Upper lobe of right lung (tissue), 1 donor: ENCODE measurements at regions not wholly inside any gene's neighbourhood (a gene's known extent, or its start where the extent isn't known, plus 50 kb on each side); places are given as distances from the start of the nearest gene placed in this dataset.

Source experiments
- ATAC-seq: fragments of 200-7000 bp; cut with Tn5 transposase; one replicate; pipeline ENCODE4 v1.9.1; 2020; ENCODE audit warnings: mild to moderate bottlenecking, moderate library complexity
- DNase-seq: peaks from one replicate; pipeline ENCODE4 v3.0.0-alpha.2; 2020
- H3K27ac ChIP-seq: fragments of 200-600 bp; one replicate; pipeline ENCODE4 v1.8.0; 2022
- H3K27me3 ChIP-seq: fragments of 200-600 bp; one replicate; pipeline ENCODE4 v1.8.0; 2022; ENCODE audit warnings: mild to moderate bottlenecking
- H3K36me3 ChIP-seq: fragments of 200-600 bp; one replicate; pipeline ENCODE4 v1.8.0; 2022
- H3K4me1 ChIP-seq: fragments of 200-600 bp; one replicate; pipeline ENCODE4 v1.8.0; 2022
- H3K4me3 ChIP-seq: fragments of 200-600 bp; one replicate; pipeline ENCODE4 v1.8.0; 2022; ENCODE audit warnings: mild to moderate bottlenecking
- H3K9me3 ChIP-seq: fragments of 200-600 bp; one replicate; pipeline ENCODE4 v1.8.0; 2022
- CTCF ChIP-seq: fragments of 200-600 bp; IDR thresholded peaks from one replicate; pipeline ENCODE4 v1.8.0; 2022; ENCODE audit warnings: antibody characterized with exemption
- intact Hi-C: fragments of 100-400 bp; cut with DNase I; formaldehyde crosslinking; loops from one replicate; pipeline ENCODE4 v1.11.0; 2022
- donor health status: DM: no; HTN: yes; CAD: no; lungs with severe emphysema.

GRCh38 chr2:13015532-13016320 is 299.0 kb downstream of the TRIB2 start:
- H3K27me3 ChIP-seq: peaks cover 23% of the 10 kb centered on the region
- no peak for DNase-seq
- ATAC-seq: no peak
- no peaks in the 10 kb centered on the region for H3K4me1 ChIP-seq
- no peaks in the 10 kb centered on the region for H3K9me3 ChIP-seq
- H3K4me3 ChIP-seq: no peak overlapping the region
- H3K27ac ChIP-seq: no peak overlapping the region
- TF ChIP-seq CTCF: no peak
- no peaks in the 10 kb centered on the region for H3K36me3 ChIP-seq
- intact Hi-C loops: no loop called here

GRCh38 chr2:13018490-13018889 is 301.8 kb downstream of the TRIB2 start:
- no peaks in the 10 kb centered on the region for H3K9me3 ChIP-seq
- H3K4me1 ChIP-seq: no peaks in the 10 kb centered on the region
- H3K27me3 ChIP-seq: peaks cover 23% of the 10 kb centered on the region
- ATAC-seq (no peak), DNase-seq (no peak)
- TF ChIP-seq CTCF: no peak
- no peaks in the 10 kb centered on the region for H3K36me3 ChIP-seq
- intact Hi-C loops: no loop called here
- no peak overlapping the region for H3K27ac ChIP-seq
- H3K4me3 ChIP-seq: no peak overlapping the region

GRCh38 chr2:13019781-13020180 is 303.0 kb downstream of the TRIB2 start:
- peaks cover 11% of the 10 kb centered on the region for H3K27me3 ChIP-seq
- ATAC-seq (no peak), DNase-seq (no peak)
- no peak for TF ChIP-seq CTCF
- no peak overlapping the region for H3K27ac ChIP-seq
- intact Hi-C loops: no loop called here
- H3K4me1 ChIP-seq: no peaks in the 10 kb centered on the region
- no peak overlapping the region for H3K4me3 ChIP-seq
- H3K9me3 ChIP-seq: no peaks in the 10 kb centered on the region
- H3K36me3 ChIP-seq: no peaks in the 10 kb centered on the region

- ATAC-seq: no peak
- TF ChIP-seq CTCF: no peak
- Histone ChIP-seq H3K4me3 (no peak overlapping the region), H3K9me3 (no peaks in the 10 kb centered on the region), H3K36me3 (no peaks in the 10 kb centered on the region), H3K27ac (no peak overlapping the region), H3K4me1 (no peaks in the 10 kb centered on the region), H3K27me3 (peaks cover 11% of the 10 kb centered on the region)
- intact Hi-C loops: no loop called here
- DNase-seq: no peak
Observed at GRCh38 chr2:13020469-13020868, 303.7 kb downstream of the TRIB2 start.

- no peak overlapping the region for H3K27ac ChIP-seq
- intact Hi-C loops: no loop called here
- DNase-seq (no peak), ATAC-seq (no peak)
- no peaks in the 10 kb centered on the region for H3K4me1 ChIP-seq
- H3K27me3 ChIP-seq: peaks cover 6% of the 10 kb centered on the region
- no peak overlapping the region for H3K4me3 ChIP-seq
- no peak for TF ChIP-seq CTCF
- H3K9me3 ChIP-seq: no peaks in the 10 kb centered on the region
- no peaks in the 10 kb centered on the region for H3K36me3 ChIP-seq
Observed at GRCh38 chr2:13021470-13021957, 304.8 kb downstream of the TRIB2 start.
